GM12891 (cell line): ENCODE measurements at regions not wholly inside any gene's neighbourhood (a gene's known extent, or its start where the extent isn't known, plus 50 kb on each side); places are given as distances from the start of the nearest gene placed in this dataset.

ENCODE experiments used
- PAX5 ChIP-seq: IDR thresholded peaks from 2 replicates; pipeline ENCODE4 v1.6.1; 2011; ENCODE audit warnings: low read length, moderate library complexity, mild to moderate bottlenecking; ENCODE audit not compliant: insufficient read depth, severe bottlenecking
- POLR2A ChIP-seq: IDR thresholded peaks from 2 replicates; pipeline ENCODE4 v1.6.1; 2011; ENCODE audit warnings: low read depth, low read length, control low read depth

DNA sequence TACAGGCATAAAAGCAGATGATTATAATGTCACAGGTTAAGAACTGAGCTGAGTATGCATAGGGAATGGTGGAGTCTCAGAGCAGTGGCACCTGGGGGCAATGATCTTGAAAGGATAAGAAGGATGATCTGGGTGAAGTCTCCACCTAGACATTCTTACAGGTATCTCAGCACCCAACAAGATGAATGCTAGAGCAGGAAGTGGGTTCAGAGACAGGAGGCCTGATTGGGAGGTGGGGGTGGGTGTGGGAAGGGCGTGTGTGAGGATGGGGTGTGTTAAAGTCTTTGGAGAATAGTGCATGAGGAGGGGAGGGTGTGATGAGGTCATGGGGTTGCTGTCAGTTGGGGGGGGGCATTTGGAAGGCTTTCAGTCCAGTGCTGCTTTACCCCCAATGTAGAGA is 78.8 kb upstream of the UPP2 start:
- TF ChIP-seq PAX5: no peak
- no peak for TF ChIP-seq POLR2A
